ENCODE measurements at regions not wholly inside any gene's neighbourhood (a gene's known extent, or its start where the extent isn't known, plus 50 kb on each side); places are given as distances from the start of the nearest gene placed in this dataset.

GRCh38 chr1:219433496-219434131 is 179.3 kb downstream of the ZC3H11B start:
- Histone ChIP-seq H3K4me3 (no peak overlapping the region), H3K27me3 (no peaks in the 10 kb centered on the region), H3K4me1 (no peaks in the 10 kb centered on the region), H3K9me3 (no peaks in the 10 kb centered on the region), H3K36me3 (no peaks in the 10 kb centered on the region), H3K27ac (no peak overlapping the region)
- TF ChIP-seq CTCF (IDR thresholded peaks at IDR 0.05), result no peak
- intact Hi-C loops (cut with DNase I), result no loop called here
- DNase-seq (ENCODE audit: low spot score in 2 of 2), result no peak

- H3K27me3 ChIP-seq, result no peaks in the 10 kb centered on the region
- TF ChIP-seq CTCF (IDR thresholded peaks at IDR 0.05), result no peak
- H3K4me3 ChIP-seq, result no peak overlapping the region
- H3K4me1 ChIP-seq, result no peaks in the 10 kb centered on the region
- no peak for DNase-seq (ENCODE audit: low spot score in 2 of 2)
- intact Hi-C loops (cut with DNase I), result no loop called here
- H3K36me3 ChIP-seq, result no peaks in the 10 kb centered on the region
- H3K27ac ChIP-seq, result no peak overlapping the region
- no peaks in the 10 kb centered on the region for H3K9me3 ChIP-seq
These were observed 179.9 kb downstream of the ZC3H11B start for GRCh38 chr1:219433001-219433400.

GRCh38 chr1:219432191-219432606 is 180.7 kb downstream of the ZC3H11B start:
- intact Hi-C loops (cut with DNase I), result no loop called here

GRCh38 chr1:219430419-219430818 is 182.5 kb downstream of the ZC3H11B start:
- intact Hi-C loops (cut with DNase I), result no loop called here
- Histone ChIP-seq H3K4me3 (no peak overlapping the region), H3K9me3 (no peaks in the 10 kb centered on the region), H3K27me3 (no peaks in the 10 kb centered on the region), H3K4me1 (no peaks in the 10 kb centered on the region), H3K27ac (no peak overlapping the region), H3K36me3 (no peaks in the 10 kb centered on the region)
- TF ChIP-seq CTCF (IDR thresholded peaks at IDR 0.05), result no peak
- DNase-seq (ENCODE audit: low spot score in 2 of 2), result no peak

More at GRCh38 chr1:219432191-219432606, 180.7 kb downstream of the ZC3H11B start:
- no peak for DNase-seq (ENCODE audit: low spot score in 2 of 2)
- no peaks in the 10 kb centered on the region for H3K36me3 ChIP-seq
- H3K27ac ChIP-seq, result no peak overlapping the region
- no peak overlapping the region for H3K4me3 ChIP-seq
- no peaks in the 10 kb centered on the region for H3K9me3 ChIP-seq
- no peaks in the 10 kb centered on the region for H3K4me1 ChIP-seq
- no peak for TF ChIP-seq CTCF (IDR thresholded peaks at IDR 0.05)
- no peaks in the 10 kb centered on the region for H3K27me3 ChIP-seq

- no peak for DNase-seq (ENCODE audit: low spot score in 2 of 2)
- Histone ChIP-seq H3K4me3 (no peak overlapping the region), H3K27me3 (no peaks in the 10 kb centered on the region), H3K9me3 (no peaks in the 10 kb centered on the region), H3K27ac (no peak overlapping the region), H3K4me1 (no peaks in the 10 kb centered on the region), H3K36me3 (no peaks in the 10 kb centered on the region)
- intact Hi-C loops (cut with DNase I), result no loop called here
- no peak for TF ChIP-seq CTCF (IDR thresholded peaks at IDR 0.05)
These were observed 184.3 kb downstream of the ZC3H11B start for GRCh38 chr1:219428651-219429050.

- H3K27ac ChIP-seq, result no peak overlapping the region
These were observed 184.9 kb downstream of the ZC3H11B start for GRCh38 chr1:219427989-219428388.

More at GRCh38 chr1:219427989-219428388, 184.9 kb downstream of the ZC3H11B start:
- no peak for TF ChIP-seq CTCF (IDR thresholded peaks at IDR 0.05)
- no peaks in the 10 kb centered on the region for H3K4me1 ChIP-seq
- H3K36me3 ChIP-seq, result no peaks in the 10 kb centered on the region
- no peak overlapping the region for H3K4me3 ChIP-seq
- H3K9me3 ChIP-seq, result no peaks in the 10 kb centered on the region
- intact Hi-C loops (cut with DNase I), result no loop called here
- DNase-seq (ENCODE audit: low spot score in 2 of 2), result no peak
- no peaks in the 10 kb centered on the region for H3K27me3 ChIP-seq

All from ascending aorta (tissue), 2 donors.